GM20000 (cell line): ENCODE measurements at regions not wholly inside any gene's neighbourhood (a gene's known extent, or its start where the extent isn't known, plus 50 kb on each side); places are given as distances from the start of the nearest gene placed in this dataset.

ENCODE experiments used
- DNase-seq: peaks from one replicate; pipeline ENCODE4 v3.0.0; 2012; ENCODE audit warnings: low spot score
- CTCF ChIP-seq: IDR thresholded peaks from 2 replicates; pipeline ENCODE4 v1.5.1; 2012; ENCODE audit warnings: mild to moderate bottlenecking, control low read depth; ENCODE audit errors: extremely low read depth, missing control alignments

GRCh38 chr9:24766081-24766480, 220.4 kb upstream of the IZUMO3 start:
- DNase-seq, result no peak
- no peak for TF ChIP-seq CTCF

- no peak for TF ChIP-seq CTCF
- no peak for DNase-seq
Measured at GRCh38 chr9:24765025-24765756, 219.5 kb upstream of the IZUMO3 start.

- no peak for DNase-seq
- TF ChIP-seq CTCF, result no peak
Measured at GRCh38 chr9:24738421-24738961, 192.8 kb upstream of the IZUMO3 start.

GRCh38 chr9:24731754-24732153, 186.1 kb upstream of the IZUMO3 start:
- no peak for DNase-seq
- no peak for TF ChIP-seq CTCF

- DNase-seq, result no peak
- no peak for TF ChIP-seq CTCF
Measured at GRCh38 chr9:24721621-24722020, 175.9 kb upstream of the IZUMO3 start.

GRCh38 chr9:24712206-24712605, 166.5 kb upstream of the IZUMO3 start:
- DNase-seq, result no peak
- no peak for TF ChIP-seq CTCF

- no peak for TF ChIP-seq CTCF
Measured at GRCh38 chr9:24708814-24709213, 163.1 kb upstream of the IZUMO3 start.

More at GRCh38 chr9:24708814-24709213, 163.1 kb upstream of the IZUMO3 start:
- no peak for DNase-seq
